Large intestine (tissue), 3 donors: ENCODE measurements at regions not wholly inside any gene's neighbourhood (a gene's known extent, or its start where the extent isn't known, plus 50 kb on each side); places are given as distances from the start of the nearest gene placed in this dataset.

Experiments
- DNase-seq, 2 donors: peaks; one replicate each; pipeline versions ENCODE4 v3.0.0 to v3.0.0-alpha.2; 2013
- H3K27ac ChIP-seq: one replicate; pipeline ENCODE4 v1.5.1; 2013; ENCODE audit warnings: low read length
- H3K27me3 ChIP-seq: 2 replicates; pipeline ENCODE4 v1.6.1; 2013; ENCODE audit warnings: low read length; ENCODE audit not compliant: control insufficient read depth, insufficient read depth
- H3K36me3 ChIP-seq: 2 replicates; pipeline ENCODE4 v1.6.1; 2013; ENCODE audit warnings: low read length; ENCODE audit not compliant: control insufficient read depth, insufficient read depth
- H3K4me1 ChIP-seq: one replicate; pipeline ENCODE4 v1.6.1; 2013; ENCODE audit warnings: low read length; ENCODE audit not compliant: control insufficient read depth, insufficient read depth
- H3K4me3 ChIP-seq: one replicate; pipeline ENCODE4 v1.5.1; 2013; ENCODE audit warnings: low read length
- H3K9me3 ChIP-seq: one replicate; pipeline ENCODE4 v1.6.1; 2013; ENCODE audit warnings: mild to moderate bottlenecking, low read depth, low read length, moderate library complexity; ENCODE audit not compliant: control insufficient read depth
- WGBS: methylation state at CpG from one replicate; pipeline ENCODE4 v1.1.5; 2013; ENCODE audit warnings: low lambda C conversion rate; ENCODE audit not compliant: insufficient coverage; 5-methylcytosine and 5-hydroxymethylcytosine counted together

DNA sequence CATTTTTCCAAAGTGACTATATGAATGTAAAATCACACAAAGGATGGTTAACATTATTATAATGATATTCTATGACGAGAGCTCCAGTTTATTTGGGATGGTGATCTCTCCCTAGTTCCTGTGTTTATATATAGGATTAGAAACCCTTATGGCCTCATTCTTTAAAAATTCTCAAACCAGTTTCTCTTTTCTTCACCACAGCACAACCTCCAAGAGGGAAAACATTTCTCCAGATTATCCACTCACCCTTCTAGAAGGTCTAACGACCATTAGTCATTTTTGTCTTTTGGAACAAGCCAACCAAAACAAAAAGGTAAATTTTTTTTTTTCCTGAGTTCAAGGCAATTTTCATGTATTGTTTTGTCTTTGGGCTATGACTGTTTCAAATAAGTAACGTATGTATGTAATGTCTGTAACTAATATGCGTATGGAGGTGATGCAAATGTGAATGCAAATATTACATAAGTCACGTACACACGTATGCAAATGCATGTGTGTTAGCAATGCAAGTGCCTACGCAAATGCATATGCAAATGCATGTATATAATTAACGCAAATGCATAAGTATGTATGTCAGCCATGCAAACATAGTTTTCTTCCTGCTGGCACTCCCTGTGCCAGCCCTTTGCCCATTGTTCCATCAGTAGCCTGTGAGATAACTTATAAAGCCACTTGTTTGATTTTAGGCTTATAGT lies 72.5 kb upstream of the MORC3 start:
- WGBS, result 71% methylated on average over 1 of the region's 8 CpGs
- H3K27ac ChIP-seq, result no peak overlapping the region
- no peak for DNase-seq
- H3K36me3 ChIP-seq, result peaks cover 54% of the 10 kb centered on the region
- H3K4me1 ChIP-seq, result no peaks in the 10 kb centered on the region
- H3K27me3 ChIP-seq, result no peaks in the 10 kb centered on the region
- H3K9me3 ChIP-seq, result peaks cover 2% of the 10 kb centered on the region
- H3K4me3 ChIP-seq, result no peak overlapping the region

DNA sequence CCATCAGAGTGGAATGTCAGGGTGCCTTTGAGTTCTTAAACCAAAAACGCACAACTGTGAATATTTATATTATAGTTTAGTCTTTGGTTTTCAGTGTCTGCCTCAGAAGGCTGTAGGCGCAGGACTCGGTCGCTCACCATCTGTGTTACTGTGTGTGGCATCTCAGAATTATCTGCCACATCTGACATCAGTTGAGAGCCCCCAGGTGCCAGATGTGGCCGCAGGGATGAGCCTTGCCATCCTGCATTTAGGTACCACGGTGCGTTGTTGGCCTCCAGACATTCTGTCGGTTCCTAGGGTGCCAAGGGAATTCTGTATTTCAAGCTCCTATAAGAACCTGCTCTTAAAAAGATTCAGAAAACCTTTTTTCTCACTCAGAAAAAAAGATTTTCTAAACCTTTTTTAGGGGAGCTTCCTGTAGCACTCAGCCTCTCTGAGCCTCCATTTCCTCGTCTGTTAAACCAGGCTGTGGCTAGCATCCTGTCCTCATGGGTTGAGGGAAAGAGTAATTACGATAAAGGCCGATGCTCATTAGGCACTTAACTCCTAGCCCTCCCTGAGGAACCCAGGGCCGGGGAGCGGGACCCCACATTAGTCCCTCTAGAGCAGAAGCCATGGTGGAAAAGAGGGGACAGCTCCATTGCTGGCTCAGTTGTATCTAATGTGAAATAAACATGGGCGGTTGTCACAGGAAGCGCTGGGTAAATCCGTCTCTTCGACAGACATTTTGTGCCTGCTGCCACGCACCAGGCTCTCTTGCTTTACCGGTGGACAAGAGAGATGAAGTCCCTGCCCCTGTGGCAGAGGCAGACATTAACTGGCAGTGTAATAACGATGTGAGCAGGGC lies 70.2 kb upstream of the MORC3 start:
- no CpG with 5 or more reads among the region's 20 CpGs for WGBS
- H3K27ac ChIP-seq, result no peak overlapping the region
- H3K36me3 ChIP-seq, result peaks cover 65% of the 10 kb centered on the region
- no peak for DNase-seq
- H3K4me3 ChIP-seq, result no peak overlapping the region
- H3K27me3 ChIP-seq, result no peaks in the 10 kb centered on the region
- no peaks in the 10 kb centered on the region for H3K4me1 ChIP-seq
- H3K9me3 ChIP-seq, result peaks cover 2% of the 10 kb centered on the region

DNA sequence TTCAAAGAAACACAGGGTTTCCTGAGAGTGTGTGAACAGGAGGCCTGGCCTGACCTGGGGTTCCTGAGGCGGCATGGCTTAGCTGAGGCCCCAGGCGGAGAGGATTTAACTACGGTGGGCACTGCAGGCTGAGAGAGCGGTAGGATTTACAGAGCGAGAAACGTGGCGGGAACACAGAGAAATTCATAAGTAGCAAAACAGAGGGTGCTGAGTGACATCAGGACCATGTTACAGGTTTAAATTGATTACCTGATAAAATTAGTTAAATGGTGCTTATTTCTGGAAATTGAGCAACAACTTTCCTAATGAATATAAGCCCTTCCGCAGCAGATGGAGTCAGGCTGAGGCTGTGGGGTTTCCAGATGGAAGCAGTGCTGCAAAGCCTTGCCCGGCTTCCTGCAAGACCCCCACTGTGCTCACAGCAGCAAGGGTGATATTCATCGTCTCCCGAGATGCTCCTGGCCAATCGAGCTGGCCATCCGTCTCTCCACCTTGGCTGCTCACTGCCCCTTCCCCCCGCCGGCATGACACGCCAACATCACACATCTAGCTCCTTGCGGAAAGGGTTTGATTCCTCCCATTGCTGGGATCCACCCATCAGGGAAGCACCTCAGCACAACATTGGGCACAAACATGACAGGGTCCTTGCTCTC lies 69.4 kb upstream of the MORC3 start:
- 60% methylated on average over 1 of the region's 17 CpGs for WGBS
- no peak for DNase-seq
- peaks cover 60% of the 10 kb centered on the region for H3K36me3 ChIP-seq

GRCh38 chr21:36254106-36254941 lies 65.7 kb upstream of the MORC3 start:
- Histone ChIP-seq H3K27ac (no peak overlapping the region), H3K4me1 (no peaks in the 10 kb centered on the region), H3K36me3 (peaks cover 47% of the 10 kb centered on the region), H3K9me3 (no peaks in the 10 kb centered on the region), H3K27me3 (no peaks in the 10 kb centered on the region), H3K4me3 (no peak overlapping the region)
- WGBS, result 67% methylated on average over 1 of the region's 6 CpGs
- DNase-seq, result no peak

More for the DNA sequence above, 69.4 kb upstream of the MORC3 start:
- no peaks in the 10 kb centered on the region for H3K4me1 ChIP-seq
- H3K27me3 ChIP-seq, result no peaks in the 10 kb centered on the region
- no peaks in the 10 kb centered on the region for H3K9me3 ChIP-seq
- no peak overlapping the region for H3K4me3 ChIP-seq
- no peak overlapping the region for H3K27ac ChIP-seq

DNA sequence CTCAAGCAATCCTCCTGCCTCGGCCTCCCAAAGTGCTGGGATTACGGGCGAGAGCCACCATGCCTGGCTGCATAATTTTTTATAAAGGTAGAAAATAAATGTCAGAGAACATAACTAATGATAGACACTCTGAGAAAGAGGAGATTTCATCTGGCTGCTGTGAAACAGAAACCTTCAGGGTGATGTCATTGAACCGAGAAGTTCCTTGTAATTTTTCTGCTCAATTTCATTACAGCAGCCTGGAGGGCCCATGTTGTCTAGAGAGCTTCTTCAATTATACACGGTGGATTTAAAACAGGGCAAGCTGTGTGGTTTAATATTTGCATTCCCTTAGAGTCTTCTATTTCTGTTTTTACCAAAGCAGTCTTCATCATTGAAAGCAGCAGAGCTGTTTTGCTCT lies 64.3 kb upstream of the MORC3 start:
- no peak overlapping the region for H3K27ac ChIP-seq
- H3K36me3 ChIP-seq, result peaks cover 34% of the 10 kb centered on the region
- no peaks in the 10 kb centered on the region for H3K4me1 ChIP-seq
- no peak overlapping the region for H3K4me3 ChIP-seq
- no peaks in the 10 kb centered on the region for H3K27me3 ChIP-seq
- no peak for DNase-seq
- WGBS, result 75% methylated on average over 1 of the region's 5 CpGs
- H3K9me3 ChIP-seq, result no peaks in the 10 kb centered on the region

DNA sequence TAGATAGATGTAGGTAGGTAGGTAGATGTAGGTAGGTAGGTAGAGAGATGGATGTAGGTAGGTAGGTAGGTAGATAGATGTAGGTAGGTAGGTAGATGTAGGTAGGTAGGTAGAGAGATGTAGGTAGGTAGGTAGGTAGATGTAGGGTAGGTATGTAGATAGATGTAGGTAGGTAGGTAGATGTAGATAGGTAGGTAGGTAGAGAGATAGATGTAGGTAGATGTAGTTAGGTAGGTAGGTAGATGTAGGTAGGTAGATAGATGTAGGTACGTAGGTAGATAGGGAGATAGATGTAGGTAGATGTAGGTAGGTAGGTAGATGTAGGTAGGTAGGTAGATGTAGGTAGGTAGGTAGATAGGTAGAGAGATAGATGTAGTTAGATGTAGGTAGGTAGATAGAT lies 62.3 kb upstream of the MORC3 start:
- H3K4me3 ChIP-seq, result no peak overlapping the region
- 100% methylated on average over 1 of the region's 1 CpG for WGBS
- H3K9me3 ChIP-seq, result no peaks in the 10 kb centered on the region
- H3K27me3 ChIP-seq, result no peaks in the 10 kb centered on the region
- no peak overlapping the region for H3K27ac ChIP-seq
- peaks cover 30% of the 10 kb centered on the region for H3K36me3 ChIP-seq
- H3K4me1 ChIP-seq, result peaks cover 4% of the 10 kb centered on the region
- no peak for DNase-seq

DNA sequence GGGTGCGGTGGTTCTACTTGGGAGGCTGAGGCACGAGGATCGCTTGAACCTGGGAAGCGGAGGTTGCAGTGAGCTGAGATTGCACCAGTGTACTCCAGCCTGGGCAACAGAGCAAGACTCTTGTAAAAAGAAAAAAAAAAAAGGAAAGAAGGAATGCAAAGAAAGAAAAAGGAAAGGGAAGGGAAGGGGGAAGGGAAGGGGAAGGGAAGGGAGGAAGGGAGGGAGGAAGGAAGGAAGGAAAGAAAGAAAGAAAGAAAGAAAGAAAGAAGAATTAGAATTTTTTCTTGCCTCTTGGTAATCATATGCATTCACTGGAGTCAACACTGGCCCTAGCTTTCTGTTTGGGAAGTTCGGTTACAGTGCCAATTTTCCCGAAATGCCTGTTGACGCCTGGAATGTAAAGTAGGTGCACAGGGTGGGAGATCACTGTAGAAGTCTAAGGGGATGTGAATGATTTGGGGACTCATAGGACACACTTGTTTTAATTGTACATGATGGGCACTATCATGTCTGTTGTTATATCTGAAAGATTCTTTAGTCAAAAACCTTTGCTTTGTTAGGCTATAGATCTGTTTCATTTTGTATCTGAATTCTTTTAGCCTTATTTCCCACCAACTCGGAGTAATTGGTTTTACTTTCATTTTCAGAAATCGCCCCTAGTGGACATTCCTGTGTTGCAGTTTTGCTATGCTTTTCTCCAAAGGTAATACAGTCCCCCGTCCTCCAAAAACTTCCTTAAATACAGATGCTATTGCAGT lies 59.8 kb upstream of the MORC3 start:
- peak overlapping the region; percentile 41 for H3K4me3 ChIP-seq
- H3K27me3 ChIP-seq, result no peaks in the 10 kb centered on the region
- H3K4me1 ChIP-seq, result peaks cover 4% of the 10 kb centered on the region
- H3K27ac ChIP-seq, result peak overlapping the region; percentile 88
- H3K36me3 ChIP-seq, result peaks cover 28% of the 10 kb centered on the region
- 62% methylated on average over 3 of the region's 10 CpGs for WGBS
- DNase-seq, result peak; percentile 61 to 79
- no peaks in the 10 kb centered on the region for H3K9me3 ChIP-seq

DNA sequence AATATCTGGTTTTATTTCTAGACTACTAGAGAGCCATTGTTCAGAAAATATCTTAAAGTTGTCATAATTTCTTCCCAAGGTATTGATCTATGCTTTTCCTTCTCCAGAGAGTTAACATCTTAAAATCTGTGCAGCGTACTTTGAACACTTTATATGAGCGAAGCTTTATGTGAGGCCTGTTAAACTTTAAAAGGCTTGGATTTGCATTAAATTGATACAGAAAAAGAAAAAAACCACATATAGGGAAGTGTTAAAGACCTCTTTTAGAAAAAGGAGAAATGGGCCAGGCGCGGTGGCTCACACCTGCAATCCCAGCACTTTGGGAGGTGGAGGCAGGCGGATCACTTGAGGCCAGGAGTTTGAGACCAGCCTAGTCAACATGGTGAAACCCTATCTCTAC lies 59.2 kb upstream of the MORC3 start:
- peak overlapping the region; percentile 88 for H3K27ac ChIP-seq
- DNase-seq, result no peak
- peak overlapping the region; percentile 41 for H3K4me3 ChIP-seq
- H3K27me3 ChIP-seq, result no peaks in the 10 kb centered on the region
- peaks cover 29% of the 10 kb centered on the region for H3K36me3 ChIP-seq
- 39% methylated on average over 2 of the region's 5 CpGs for WGBS
- peaks cover 2% of the 10 kb centered on the region for H3K9me3 ChIP-seq
- H3K4me1 ChIP-seq, result peaks cover 4% of the 10 kb centered on the region

DNA sequence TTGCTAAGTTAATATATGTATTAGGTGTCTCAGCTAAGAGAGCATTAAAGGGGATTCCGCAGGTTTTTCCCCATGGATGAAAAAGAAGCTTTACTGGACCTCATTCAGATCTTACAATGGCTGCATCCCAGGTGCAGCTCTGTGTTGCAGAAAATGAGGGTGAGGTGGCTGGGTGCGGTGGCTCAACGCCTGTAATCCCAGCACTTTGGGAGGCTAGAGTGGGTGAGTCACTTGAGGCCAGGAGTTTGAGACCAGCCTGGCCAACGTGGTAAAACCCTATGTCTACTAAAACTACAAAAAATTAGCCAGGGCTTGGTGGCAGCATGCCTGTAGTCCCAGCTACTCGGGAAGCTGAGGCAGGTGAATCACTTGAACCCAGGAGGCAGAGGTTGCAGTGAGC lies 58.5 kb upstream of the MORC3 start:
- Histone ChIP-seq H3K9me3 (peaks cover 8% of the 10 kb centered on the region), H3K36me3 (peaks cover 31% of the 10 kb centered on the region), H3K27ac (no peak overlapping the region), H3K4me1 (peaks cover 4% of the 10 kb centered on the region), H3K4me3 (no peak overlapping the region), H3K27me3 (no peaks in the 10 kb centered on the region)
- no peak for DNase-seq
- WGBS, result no CpG with 5 or more reads among the region's 5 CpGs
